ENCODE measurements at regions not wholly inside any gene's neighbourhood (a gene's known extent, or its start where the extent isn't known, plus 50 kb on each side); places are given as distances from the start of the nearest gene placed in this dataset.

DNA sequence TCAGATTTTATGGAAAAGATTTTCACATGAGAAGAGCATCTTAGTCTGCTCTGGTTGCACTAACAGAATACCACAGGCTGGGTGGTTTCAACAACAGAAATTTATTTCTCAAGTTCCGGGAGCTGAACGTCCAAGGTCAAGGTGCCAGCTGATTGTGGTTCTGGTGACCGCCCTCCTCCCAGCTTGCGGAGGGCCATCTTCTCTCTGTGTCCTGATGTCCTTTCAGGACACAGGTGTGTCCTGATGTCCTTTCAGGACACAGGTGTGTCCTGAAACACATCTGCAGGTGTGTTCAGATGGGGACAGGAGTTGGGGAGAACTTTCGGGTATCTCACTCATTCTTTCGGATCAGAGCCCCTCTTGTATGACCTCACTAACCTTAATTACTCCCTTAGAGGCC lies 374.9 kb downstream of the SOX11 start:
- intact Hi-C loops (cut with micrococcal nuclease; ENCODE audit: unreplicated experiment) = no loop called here
- H3K27ac ChIP-seq (ENCODE audit: extremely low read length, insufficient read depth, low read length) = no peak overlapping the region
- H3K9ac ChIP-seq (ENCODE audit: insufficient read depth, low read depth, low read length) = no peak overlapping the region
- no peak overlapping the region for H3K4me2 ChIP-seq (ENCODE audit: low read depth, low read length)
- no TSS peak for BruUV-seq (replicated peaks)
- ChIA-PET CTCF (ENCODE audit: low intra/inter-chr PET ratio, low total read pairs) (no interaction called here), POLR2A (no interaction called here)
- H3K4me3 ChIP-seq (replicated peaks in 1 of 3; ENCODE audit: insufficient read depth in 1 of 3, low read depth in 2 of 3, low read length in 3 of 3) = no peak overlapping the region
- H4K20me1 ChIP-seq (ENCODE audit: insufficient read depth, low read length) = no peaks in the 10 kb centered on the region
- H3K36me3 ChIP-seq (replicated peaks in 1 of 2; ENCODE audit: control insufficient read depth in 1 of 2, insufficient read depth in 2 of 2, low read length in 2 of 2) = no peaks in the 10 kb centered on the region
- TF ChIP-seq MXD4 (CRISPR knock-in tag; IDR thresholded peaks at IDR 0.05) = no peak
- TF ChIP-seq ZSCAN25 (CRISPR knock-in tag; IDR thresholded peaks at IDR 0.05) = no peak
- TF ChIP-seq KDM1A (CRISPR knock-in tag; IDR thresholded peaks at IDR 0.05) = no peak
- no peak for TF ChIP-seq SATB2 (CRISPR knock-in tag; IDR thresholded peaks at IDR 0.05)
- TF ChIP-seq, protein P1, sequence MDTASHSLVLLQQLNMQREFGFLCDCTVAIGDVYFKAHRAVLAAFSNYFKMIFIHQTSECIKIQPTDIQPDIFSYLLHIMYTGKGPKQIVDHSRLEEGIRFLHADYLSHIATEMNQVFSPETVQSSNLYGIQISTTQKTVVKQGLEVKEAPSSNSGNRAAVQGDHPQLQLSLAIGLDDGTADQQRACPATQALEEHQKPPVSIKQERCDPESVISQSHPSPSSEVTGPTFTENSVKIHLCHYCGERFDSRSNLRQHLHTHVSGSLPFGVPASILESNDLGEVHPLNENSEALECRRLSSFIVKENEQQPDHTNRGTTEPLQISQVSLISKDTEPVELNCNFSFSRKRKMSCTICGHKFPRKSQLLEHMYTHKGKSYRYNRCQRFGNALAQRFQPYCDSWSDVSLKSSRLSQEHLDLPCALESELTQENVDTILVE (CRISPR knock-in tag; IDR thresholded peaks at IDR 0.05) = no peak
- no peak for TF ChIP-seq SCMH1 (CRISPR knock-in tag; IDR thresholded peaks at IDR 0.05; ENCODE audit: borderline replicate concordance)
- WGBS (ENCODE audit: low lambda C conversion rate) = 16% methylated on average over 6 of the region's 6 CpGs
- no peak for FAIRE-seq
- H3K9me3 ChIP-seq (ENCODE audit: low read length) = peaks cover 33% of the 10 kb centered on the region
- ATAC-seq = no peak
- DNase-seq (ENCODE audit: low spot score) = no peak
- in situ Hi-C loops (cut with HindIII; ENCODE audit: extremely low pct_ligation_motif_present, low pct_unique_long_range_greater_than_20kb) = no loop called here
- H3K79me2 ChIP-seq (ENCODE audit: insufficient read depth, low read length) = no peaks in the 10 kb centered on the region
- H2AFZ ChIP-seq (ENCODE audit: low read length) = no peak overlapping the region
- no peaks in the 10 kb centered on the region for H3K4me1 ChIP-seq (ENCODE audit: insufficient read depth, low read length)
- H3K27me3 ChIP-seq (ENCODE audit: control insufficient read depth in 1 of 2, insufficient read depth in 2 of 2, low read length in 2 of 2) = no peaks in the 10 kb centered on the region

DNA sequence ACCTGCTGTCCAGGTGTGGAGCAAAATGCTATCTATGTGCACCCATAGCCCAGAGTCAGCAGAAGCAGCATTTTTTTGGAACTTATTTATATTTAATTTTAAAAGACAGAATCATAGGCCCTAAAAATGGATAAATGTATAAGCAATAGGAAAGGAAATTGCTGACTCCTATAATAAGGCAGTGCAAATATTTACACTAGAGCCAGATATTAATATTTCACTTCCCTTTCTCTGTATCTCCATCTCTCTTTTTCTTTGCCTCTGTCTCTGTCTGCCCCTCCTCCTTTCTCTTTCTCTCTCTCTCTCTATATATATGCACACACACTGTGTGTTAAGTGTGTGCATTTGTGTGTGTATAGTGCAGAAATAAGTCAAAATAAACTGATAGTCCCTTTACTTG lies 375.6 kb downstream of the SOX11 start:
- H3K36me3 ChIP-seq (replicated peaks in 1 of 2; ENCODE audit: control insufficient read depth in 1 of 2, insufficient read depth in 2 of 2, low read length in 2 of 2) = no peaks in the 10 kb centered on the region
- no peak overlapping the region for H3K9ac ChIP-seq (ENCODE audit: insufficient read depth, low read depth, low read length)
- no peak overlapping the region for H3K4me2 ChIP-seq (ENCODE audit: low read depth, low read length)
- no peaks in the 10 kb centered on the region for H3K27me3 ChIP-seq (ENCODE audit: control insufficient read depth in 1 of 2, insufficient read depth in 2 of 2, low read length in 2 of 2)
- H4K20me1 ChIP-seq (ENCODE audit: insufficient read depth, low read length) = no peaks in the 10 kb centered on the region
- no peaks in the 10 kb centered on the region for H3K4me1 ChIP-seq (ENCODE audit: insufficient read depth, low read length)
- no peaks in the 10 kb centered on the region for H3K79me2 ChIP-seq (ENCODE audit: insufficient read depth, low read length)
- no TSS peak for BruUV-seq (replicated peaks)
- TF ChIP-seq HMGA1 (CRISPR knock-in tag; conservative IDR thresholded peaks at IDR 0.05) (no peak), MAFF (IDR thresholded peaks at IDR 0.05; ENCODE audit: low read depth, low read length) (peak; percentile 13; the same call in 1 of the 2 replicates), MED1 (CRISPR knock-in tag; IDR thresholded peaks at IDR 0.05) (no peak), MAFK (conservative IDR thresholded peaks at IDR 0.05 in 1 of 2, IDR thresholded peaks at IDR 0.05 in 1 of 2; ENCODE audit: low read length in 2 of 2) (peak; percentile 34 to 67; a peak in 2 of 4 replicates)
- H3K4me3 ChIP-seq (replicated peaks in 1 of 3; ENCODE audit: insufficient read depth in 1 of 3, low read depth in 2 of 3, low read length in 3 of 3) = no peak overlapping the region
- ChIA-PET CTCF (ENCODE audit: low intra/inter-chr PET ratio, low total read pairs) (no interaction called here), POLR2A (no interaction called here)
- ATAC-seq (no peak), FAIRE-seq (no peak), DNase-seq (ENCODE audit: low spot score) (no peak)
- no peak overlapping the region for H3K27ac ChIP-seq (ENCODE audit: extremely low read length, insufficient read depth, low read length)
- in situ Hi-C loops (cut with HindIII; ENCODE audit: extremely low pct_ligation_motif_present, low pct_unique_long_range_greater_than_20kb) (no loop called here), intact Hi-C loops (cut with micrococcal nuclease; ENCODE audit: unreplicated experiment) (no loop called here)
- no peak overlapping the region for H2AFZ ChIP-seq (ENCODE audit: low read length)
- H3K9me3 ChIP-seq (ENCODE audit: low read length) = peaks cover 29% of the 10 kb centered on the region; the same call in 1 of the 2 replicates

Data from HepG2 (cell line).